ENCODE measurements at regions not wholly inside any gene's neighbourhood (a gene's known extent, or its start where the extent isn't known, plus 50 kb on each side); places are given as distances from the start of the nearest gene placed in this dataset.
A peak's percentile ranks its signal among the peaks of the same experiment; 100 is the strongest.

DNA sequence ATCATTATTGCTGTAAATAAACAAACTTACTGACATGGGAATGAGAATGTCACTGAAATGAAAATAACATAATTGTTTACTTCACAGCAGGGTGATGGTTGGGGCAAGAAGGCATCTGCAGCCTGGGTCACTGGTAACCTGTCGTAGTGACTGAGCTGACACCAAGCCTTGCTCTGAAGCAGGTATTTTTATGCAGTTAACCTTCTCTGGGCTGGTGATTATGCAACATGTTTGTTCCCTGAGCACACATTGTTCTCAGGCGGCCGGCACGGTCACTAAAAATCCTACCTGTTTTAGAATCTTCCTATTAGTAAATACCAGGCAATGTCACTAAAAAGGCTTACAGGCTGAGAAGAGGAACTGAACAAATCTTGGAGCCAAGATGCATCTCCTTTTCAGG is 157.7 kb upstream of the NR3C1 start:
- no peak for DNase-seq

DNA sequence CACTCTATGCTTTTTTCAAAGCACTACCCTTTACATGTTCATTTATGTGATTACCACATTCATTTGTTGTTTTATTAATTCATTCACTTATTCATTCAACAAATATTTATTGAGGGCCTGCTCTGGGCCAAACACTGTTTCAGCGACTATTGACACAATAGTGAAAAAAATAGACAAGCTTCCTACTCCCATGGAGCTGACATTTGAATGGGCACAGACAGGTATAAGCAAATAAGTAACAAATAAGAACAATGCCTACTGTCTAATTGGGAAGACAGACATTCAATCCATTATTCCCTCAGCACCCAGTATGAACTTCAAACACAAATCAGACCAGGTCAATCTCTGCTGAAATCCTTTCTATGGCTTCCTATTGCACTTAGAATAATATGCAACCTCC is 156.9 kb upstream of the NR3C1 start:
- no peak for DNase-seq

DNA sequence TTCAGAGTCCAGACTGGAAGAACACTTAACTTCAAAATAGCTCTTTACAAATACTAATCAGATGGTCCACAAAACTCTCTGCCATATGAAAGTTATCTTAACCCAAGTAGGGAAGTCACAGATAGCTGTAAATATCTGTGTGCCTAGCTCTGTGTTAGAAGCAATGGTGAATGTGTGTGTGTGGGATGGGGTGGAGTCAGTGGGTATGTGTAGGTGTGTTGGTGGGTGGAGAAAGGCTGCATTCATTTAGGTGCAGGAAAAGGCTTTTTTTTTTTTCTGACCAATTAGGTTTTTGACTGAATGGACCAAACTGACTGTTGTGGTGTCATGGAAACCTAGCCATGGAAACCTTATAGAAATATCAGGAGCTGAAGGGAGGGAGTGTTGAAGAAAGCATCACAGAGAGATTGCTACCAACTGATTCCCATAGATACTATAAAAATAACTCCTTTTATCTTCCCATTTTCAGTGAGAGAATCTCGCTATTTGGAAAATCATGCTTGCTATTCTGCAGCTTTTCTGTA is 156.2 kb upstream of the NR3C1 start:
- peak; percentile 33 for DNase-seq

DNA sequence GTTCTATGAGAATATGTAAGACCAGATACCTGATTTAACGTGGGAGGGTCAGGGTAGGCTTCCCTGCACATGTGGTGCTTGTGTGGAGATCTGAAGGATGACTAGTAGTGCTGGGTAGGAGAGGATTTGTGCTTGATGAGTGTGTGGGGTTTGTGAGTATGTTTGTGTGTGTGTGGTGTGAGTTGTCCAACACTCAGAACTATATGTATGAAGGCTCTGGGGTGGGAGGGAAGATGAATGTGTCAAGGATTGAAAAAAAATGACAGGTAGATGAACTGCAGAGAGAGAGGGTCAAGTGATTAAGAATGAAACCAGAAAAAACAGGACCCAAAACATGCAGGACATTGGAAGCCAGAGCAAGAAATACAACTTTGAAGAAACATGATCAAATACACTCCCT is 154.6 kb upstream of the NR3C1 start:
- no peak for DNase-seq

DNA sequence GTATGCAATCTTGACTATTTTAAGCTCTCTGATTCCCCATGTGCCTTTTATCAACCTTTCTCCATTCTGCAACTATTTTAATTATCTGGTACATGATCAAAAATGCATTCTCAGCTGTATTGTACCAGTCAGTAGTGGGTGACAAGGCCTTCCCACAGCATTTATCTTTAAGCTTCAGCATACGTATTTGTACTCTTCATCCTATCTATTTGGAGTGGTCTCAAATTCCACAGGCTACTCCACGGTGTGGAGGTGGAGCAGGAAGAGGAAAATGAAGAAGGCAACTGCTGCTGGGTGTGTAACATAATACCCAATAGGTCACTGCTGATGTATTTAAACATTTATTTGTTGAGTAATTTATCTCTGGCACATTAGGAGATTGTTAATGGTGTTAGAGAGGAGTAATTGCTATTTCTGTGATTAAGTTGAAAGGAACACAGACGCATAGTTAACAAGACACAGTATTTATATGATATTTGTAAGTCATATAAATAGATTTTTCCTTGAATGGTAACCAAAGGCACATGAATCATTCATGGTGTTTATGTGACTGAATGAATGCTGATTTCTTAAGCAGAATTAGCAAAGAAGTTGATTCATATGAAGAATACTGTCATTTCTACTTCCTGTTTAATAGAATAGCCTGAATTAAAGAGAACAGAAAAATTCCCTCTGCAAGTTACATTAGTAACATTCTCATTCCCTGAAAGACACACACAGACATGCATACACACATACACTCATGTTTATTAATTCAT is 153.8 kb upstream of the NR3C1 start:
- DNase-seq, result peak; percentile 48

DNA sequence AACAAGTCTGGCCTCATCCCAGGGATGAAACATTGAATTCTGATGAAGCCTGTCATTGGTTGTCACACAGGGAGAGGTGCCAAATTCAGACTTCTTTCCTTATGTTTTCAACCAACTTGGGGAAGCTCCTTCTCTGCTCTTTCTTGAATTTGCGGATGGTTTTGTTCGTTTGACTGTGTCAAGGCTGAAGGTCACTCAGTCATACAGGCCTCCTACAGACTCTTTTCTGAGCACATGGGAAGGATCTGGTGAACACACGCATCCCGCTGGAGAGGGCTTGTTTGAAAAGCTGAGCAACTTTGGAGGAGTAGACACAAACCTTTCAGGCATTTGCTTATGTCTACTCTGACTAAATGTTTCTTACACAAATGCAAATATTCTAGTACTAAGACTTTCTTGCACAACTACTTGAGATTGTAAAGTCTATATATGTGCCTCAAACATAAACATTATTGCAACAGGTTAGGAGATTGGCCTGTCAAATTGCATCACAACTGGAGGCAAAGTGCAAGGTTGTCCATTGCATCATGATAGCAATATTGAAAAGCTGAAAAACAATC is 151.5 kb upstream of the NR3C1 start:
- no peak for DNase-seq

DNA sequence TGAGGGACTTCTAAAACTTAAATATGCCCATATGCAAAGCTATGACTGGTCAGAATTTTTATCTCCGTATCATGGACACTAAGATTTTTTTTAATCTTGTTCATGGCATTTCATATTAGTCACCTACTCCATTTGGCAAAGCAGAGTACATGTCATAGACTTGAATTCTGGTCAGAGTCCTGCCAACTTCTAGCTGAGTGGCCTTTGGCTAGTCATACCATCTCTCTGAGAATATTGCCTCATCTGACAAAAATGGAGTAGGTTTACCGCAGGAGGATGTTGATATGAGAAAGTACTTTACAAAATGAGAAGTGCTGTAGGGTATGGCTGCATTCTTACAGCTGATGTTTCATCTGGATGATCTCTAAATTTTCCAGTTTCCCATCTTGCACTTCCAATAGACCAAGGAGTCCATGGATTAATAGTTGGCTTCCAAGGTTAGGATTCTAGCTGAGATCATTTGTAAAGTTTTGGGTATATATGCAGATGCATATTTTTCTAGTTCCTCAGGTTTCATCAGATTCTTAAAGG is 150.8 kb upstream of the NR3C1 start:
- DNase-seq, result no peak

DNA sequence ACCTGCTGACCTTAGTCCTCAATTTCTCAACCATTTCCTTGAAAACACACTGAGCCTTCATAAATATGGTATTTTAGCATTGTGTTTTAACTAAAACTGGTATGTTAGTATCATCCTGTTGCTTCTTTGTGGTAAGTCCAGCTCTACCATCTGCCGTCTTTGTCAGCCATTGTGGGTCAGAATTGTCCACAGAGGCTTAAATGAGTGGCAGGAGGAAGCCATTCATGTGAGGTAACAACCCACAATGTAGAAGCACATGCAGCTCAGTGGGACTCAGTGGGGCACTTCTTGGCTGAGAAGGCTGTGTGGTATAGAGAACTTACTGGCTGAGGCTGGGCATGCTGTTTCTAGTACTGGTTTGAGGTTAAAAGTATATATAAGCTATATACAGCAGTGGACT is 149.2 kb upstream of the NR3C1 start:
- no peak for DNase-seq

DNA sequence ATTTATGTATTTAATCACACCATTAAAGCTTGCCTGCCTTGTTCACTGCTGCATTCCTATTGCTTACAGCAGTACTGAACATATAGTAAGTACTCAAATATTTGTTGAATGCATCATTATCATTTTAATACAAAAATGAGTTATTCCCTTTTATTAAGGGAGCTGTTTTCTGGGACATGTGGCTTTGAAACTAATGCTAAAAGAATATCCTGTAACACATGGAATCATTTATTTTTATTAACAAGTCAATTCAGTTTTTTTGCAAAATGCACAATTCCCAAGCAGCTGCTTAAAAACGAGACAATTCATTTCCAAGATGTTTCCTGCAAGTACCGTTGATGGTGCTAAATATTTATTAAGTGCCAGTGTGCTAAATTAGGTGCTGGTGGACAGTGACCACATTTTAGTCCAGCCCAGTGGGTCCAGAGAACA is 148.3 kb upstream of the NR3C1 start:
- DNase-seq, result no peak

DNA sequence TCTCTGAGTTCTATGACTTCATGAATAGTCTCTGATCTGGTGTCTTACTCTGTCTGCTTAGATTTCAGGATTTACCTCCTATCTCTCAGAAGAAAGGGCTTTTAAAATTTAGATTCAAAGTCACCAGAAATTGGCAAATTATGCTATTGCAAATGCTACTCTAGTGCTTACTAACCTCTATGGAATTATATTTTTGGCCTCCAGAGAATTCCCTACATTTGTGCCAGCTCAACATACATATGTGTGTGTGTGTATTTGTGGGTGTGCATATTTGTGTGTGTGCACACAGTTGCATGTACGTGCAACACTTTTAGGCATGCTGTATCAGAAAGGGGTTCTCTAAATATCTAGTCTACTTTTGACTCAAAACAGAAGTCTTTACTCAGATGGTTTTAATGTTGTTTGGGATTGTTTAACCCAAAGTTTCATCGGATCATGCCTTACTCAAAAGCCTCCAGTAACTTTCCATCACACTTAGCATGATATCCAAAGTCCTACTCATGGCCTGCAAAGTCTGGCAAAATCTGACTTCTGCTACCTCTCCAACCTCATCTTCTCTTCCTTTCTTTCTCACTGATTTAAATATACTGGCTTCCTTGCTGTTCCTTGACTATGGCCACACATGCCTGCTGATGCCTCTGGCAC is 147.6 kb upstream of the NR3C1 start:
- no peak for DNase-seq

DNA sequence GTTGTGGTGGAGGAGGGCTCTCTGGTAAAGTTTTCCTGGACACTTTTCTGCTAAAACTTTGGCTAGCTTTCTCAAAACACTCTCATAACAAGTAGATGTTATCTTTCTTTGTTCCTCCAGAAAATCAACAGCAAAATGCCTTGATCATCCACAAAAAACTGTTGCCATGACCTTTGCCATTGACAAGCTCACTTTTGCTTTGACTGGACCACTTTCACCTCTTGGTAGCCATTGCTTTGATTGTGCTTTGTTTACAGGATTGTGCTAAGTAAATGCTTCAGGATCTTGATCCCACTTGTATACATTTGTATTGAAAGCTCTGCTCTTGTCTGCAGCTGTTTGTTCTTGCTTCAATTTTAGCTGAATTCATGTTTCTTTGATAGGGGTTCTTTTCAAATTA is 143.9 kb upstream of the NR3C1 start:
- DNase-seq, result no peak

DNA sequence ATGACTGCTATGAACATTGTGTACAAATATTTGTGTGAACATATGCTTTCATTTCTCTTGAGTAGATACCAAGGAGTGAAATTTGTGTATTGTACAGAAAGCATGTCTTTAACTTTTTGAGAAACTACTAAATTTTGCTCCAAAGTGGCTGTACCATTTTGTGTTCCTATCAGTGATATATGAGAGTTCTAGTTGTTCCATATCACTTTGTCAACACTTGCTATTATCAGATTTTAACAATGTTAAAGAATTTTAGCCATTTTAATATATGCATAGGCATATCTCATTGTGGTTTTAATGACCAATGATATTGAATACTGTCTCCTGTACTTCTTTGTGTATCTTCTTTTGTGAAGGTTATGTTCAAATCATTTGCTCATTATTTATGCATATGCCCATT is 142.9 kb upstream of the NR3C1 start:
- DNase-seq, result no peak

DNA sequence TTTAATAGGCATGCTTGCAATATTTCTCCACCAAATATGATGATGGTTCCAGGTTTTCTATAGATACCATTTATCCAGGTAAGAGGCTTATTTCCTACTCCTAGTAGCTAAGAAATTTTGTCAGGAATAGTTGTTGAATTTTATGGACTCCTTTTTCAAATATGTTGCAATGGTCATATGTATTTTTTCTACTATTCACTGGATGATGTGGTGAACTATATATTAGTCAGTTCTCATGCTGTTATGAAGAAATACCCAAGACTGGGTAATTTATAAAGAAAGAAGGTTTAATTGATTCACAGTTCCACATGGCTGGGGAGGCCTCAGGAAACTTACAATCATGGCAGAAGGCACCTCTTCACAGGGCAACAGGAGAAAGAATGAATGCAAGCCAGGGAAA is 141.1 kb upstream of the NR3C1 start:
- DNase-seq, result no peak

DNA sequence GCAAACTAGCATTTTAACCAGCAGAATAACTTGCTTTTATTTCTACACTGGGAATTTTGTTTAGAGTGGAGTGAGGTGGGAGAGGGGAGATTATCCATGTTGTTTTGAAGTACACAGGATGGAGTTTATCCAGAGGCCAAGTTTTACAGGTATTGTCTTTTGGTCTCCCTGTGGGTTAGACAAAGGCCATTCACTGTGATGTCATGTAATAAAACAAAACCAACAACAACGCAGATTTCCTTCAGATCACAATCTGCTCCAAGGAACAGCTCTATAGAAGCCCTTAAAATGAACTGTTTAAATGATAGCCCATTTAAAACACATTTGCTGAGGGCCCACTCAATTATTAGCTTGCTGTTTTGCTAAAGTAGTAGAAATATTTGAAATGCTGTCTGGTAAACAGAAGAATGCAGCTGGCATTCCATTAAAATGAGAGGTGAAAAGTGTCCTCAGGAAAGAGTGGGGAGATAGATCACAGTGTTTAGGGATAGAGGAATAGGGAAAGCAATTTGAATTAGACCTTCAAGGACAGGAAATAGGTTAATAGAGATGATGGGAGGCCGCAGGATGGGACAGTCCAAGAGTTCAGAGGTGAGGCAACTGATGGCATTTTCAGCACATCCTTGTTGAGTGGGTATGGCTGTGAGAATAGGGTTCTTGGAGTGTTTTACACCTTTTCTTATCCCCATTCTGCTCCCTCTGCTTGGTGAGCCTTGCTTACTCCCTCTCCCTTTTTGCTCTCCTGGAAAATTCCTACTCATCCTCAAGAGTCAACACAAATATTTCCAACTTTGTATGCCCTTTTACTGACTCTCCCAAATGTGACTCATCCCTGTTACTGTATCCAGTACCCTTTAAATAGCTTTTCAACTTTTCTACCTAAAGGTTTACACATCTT is 140.1 kb upstream of the NR3C1 start:
- DNase-seq, result no peak

DNA sequence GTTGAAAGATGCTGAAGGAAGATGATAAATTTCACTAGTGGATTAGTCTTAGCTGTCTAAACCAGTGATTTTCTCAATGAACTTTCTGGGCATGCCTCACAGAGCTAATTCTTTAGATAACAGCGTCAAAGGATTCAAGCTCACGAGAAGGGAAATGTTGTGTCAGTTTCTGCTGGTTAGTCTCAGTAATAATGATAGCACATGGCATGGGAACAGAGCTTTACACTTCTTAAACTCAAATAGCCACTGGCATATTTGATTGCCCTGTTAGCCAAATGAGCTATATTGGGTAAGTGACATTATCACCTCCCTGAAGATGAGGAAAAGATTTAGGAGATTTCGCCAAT is 139.3 kb upstream of the NR3C1 start:
- no peak for DNase-seq

DNA sequence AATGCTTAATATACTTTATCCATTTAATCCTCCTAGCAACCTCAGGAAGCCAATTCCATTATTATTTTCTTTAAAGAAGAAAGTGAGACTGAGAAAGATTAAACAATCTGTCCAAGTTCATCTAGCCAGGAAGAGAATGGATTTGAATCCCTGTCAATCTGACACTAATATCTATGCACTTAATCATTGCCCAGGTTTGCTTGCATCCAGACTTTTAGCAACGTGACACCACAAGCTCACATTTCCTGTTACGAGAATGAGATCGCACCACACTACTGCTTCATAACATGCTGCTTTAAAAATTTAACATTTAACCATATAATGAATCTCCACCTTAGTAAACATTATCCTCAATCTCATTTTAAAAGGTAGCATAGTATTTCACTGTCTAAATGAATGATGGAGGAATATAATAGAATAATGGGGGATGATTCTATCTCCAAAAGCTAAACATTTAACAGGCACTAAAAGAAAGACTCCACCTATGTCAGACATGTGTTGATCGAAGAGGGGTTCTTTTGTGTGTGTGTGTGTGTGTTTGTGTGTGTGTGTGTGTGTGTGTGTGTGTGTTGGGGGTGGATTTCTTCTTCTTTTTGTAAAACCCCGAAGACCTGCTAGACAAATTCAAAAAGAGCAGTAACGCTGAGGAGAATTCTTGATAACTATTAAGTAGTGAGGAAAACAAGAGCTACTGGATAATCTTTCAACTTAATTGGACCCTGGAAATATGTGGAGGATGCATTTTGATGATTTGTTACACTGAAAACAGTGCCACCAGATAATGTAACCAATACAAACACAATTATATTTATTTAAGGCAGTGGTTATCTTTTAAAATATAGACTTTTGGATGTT is 138.7 kb upstream of the NR3C1 start:
- no peak for DNase-seq

DNA sequence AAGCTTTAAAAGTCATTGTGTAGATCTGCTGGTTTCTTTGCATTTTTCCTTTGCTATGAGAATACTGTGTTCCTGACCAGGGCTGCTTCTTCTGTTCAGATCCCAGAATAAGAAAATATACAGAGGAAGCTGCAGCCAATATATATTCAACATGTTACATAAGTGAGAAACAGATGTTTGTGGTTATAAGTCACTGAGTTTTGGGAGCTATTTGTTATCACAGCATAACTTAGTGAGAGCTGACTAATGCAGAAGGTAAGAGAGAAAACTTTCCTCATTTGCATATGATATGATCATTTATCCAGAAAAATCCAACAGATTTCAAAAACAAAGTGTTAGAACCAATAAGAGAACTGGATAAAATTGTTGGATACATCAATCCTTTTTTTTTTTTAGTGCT is 136.3 kb upstream of the NR3C1 start:
- no peak for DNase-seq

DNA sequence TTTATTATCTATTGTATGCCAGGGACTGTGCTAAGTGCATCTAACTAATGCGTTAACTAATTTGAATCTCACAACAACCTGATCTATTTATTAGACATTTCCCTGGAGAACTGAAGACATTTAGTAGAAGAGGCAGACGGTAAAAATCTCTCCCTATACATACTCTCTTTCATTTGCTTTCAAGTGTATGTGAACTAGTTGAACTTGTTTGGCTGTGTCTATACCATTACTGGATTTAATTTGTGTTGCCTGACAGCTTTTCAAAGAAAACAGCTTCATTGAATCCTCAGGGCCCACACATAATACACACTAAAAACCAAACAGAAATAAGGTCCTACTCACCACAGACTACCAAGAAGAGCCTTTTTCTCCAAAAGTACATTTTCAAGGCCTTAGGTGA is 133.6 kb upstream of the NR3C1 start:
- DNase-seq, result peak; percentile 37

DNA sequence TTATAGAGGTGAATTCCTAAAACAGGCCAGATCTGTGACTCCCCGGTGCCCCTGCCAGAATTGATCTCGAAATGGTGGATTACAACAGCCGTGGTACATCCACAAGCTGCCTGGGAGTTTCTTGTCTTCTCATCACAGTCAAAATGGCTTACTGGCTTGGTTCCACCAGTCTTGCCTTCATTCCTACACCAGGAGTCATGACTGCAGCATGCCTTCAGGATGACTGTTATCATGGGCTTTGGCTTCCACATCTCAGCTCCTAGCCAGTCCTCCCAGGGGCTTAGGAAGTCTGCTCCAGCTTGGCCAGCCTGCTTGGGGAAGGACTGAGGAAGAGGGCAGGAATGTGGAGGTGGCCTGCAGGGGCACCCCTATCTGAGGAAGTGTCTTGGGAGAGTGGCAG is 132.9 kb upstream of the NR3C1 start:
- DNase-seq, result no peak

DNA sequence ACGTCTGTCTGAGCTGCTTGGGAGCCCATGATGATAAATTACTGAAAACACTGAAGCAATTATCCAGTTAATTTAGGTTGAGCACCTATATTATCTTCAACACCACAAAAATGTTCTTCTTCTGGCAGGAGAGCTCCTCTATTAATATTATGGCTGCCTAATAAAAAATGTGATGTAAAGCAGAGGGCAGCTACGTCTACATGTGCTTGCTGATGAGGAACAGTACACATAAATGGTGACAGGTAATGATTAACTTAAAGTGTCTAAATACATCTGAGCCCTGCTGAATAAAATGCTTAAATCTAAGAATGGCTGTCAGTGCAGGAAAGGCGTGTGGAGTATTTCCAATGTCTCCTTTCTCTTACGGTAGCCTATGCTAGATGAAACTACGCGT is 131.3 kb upstream of the NR3C1 start:
- no peak for DNase-seq

DNA sequence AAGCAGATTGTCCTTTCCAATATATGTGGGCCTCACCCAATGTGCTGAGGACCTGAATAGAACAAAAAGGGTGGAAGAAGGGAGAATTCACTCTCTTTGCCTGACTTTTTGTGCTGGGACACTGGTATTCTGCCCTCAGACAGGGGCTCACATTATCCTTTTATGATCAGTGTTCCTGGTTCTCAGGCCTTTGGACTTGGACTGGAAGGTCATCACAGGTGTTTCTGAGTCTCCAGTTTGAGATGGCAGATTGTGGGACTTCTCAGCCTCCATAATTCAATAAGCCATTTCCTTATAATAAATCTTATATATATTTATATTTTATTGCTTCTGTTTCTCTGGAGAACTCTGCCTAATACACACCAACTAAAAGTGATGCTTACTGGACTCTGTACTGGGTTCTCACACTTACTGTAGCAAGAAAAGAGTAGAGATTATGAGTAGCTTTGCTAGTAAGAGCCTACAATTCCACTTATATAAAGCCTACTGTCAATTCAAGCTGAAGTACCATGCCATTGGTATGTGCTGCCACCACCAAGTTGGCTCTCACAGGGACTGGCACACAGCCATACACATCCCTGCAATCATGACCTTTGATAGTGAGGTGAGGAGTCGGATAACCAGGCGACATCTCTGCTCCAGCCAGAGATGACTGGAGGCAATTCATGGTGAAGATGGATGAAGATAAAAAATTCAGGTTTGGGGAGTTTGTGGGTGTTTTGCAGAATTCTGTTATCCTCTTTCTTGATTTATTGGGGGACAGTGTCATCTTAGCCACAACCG is 130.7 kb upstream of the NR3C1 start:
- no peak for DNase-seq

All from tongue (tissue), 1 donor.